ENCODE measurements at regions not wholly inside any gene's neighbourhood (a gene's known extent, or its start where the extent isn't known, plus 50 kb on each side); places are given as distances from the start of the nearest gene placed in this dataset.

- no peak for DNase-seq (ENCODE audit: low read depth)
- H3K4me3 ChIP-seq (ENCODE audit: low read depth, low read length), result no peak overlapping the region
- no peak for TF ChIP-seq CTCF (conservative IDR thresholded peaks at IDR 0.05; ENCODE audit: low read depth, low read length)
Observed at GRCh38 chr5:109931049-109931780, 241.5 kb downstream of the MAN2A1 start.

- no peak for TF ChIP-seq CTCF (conservative IDR thresholded peaks at IDR 0.05; ENCODE audit: low read depth, low read length)
- peak; percentile 37 for DNase-seq (ENCODE audit: low read depth)
- H3K4me3 ChIP-seq (ENCODE audit: low read depth, low read length), result no peak overlapping the region
Observed at GRCh38 chr5:109935833-109936490, 246.2 kb downstream of the MAN2A1 start.

GRCh38 chr5:109936996-109937395, 247.3 kb downstream of the MAN2A1 start:
- DNase-seq (ENCODE audit: low read depth), result no peak
- no peak for TF ChIP-seq CTCF (conservative IDR thresholded peaks at IDR 0.05; ENCODE audit: low read depth, low read length)
- H3K4me3 ChIP-seq (ENCODE audit: low read depth, low read length), result no peak overlapping the region

GRCh38 chr5:109937951-109938350, 248.2 kb downstream of the MAN2A1 start:
- H3K4me3 ChIP-seq (ENCODE audit: low read depth, low read length), result no peak overlapping the region
- no peak for DNase-seq (ENCODE audit: low read depth)
- no peak for TF ChIP-seq CTCF (conservative IDR thresholded peaks at IDR 0.05; ENCODE audit: low read depth, low read length)

- no peak overlapping the region for H3K4me3 ChIP-seq (ENCODE audit: low read depth, low read length)
- no peak for TF ChIP-seq CTCF (conservative IDR thresholded peaks at IDR 0.05; ENCODE audit: low read depth, low read length)
- no peak for DNase-seq (ENCODE audit: low read depth)
Observed at GRCh38 chr5:109938453-109938852, 248.7 kb downstream of the MAN2A1 start.

GRCh38 chr5:109939116-109939682, 249.5 kb downstream of the MAN2A1 start:
- H3K4me3 ChIP-seq (ENCODE audit: low read depth, low read length), result no peak overlapping the region
- DNase-seq (ENCODE audit: low read depth), result peak; percentile 88
- no peak for TF ChIP-seq CTCF (conservative IDR thresholded peaks at IDR 0.05; ENCODE audit: low read depth, low read length)

All from choroid plexus epithelial cell (primary cell).